ENCODE measurements at regions not wholly inside any gene's neighbourhood (a gene's known extent, or its start where the extent isn't known, plus 50 kb on each side); places are given as distances from the start of the nearest gene placed in this dataset.

DNA sequence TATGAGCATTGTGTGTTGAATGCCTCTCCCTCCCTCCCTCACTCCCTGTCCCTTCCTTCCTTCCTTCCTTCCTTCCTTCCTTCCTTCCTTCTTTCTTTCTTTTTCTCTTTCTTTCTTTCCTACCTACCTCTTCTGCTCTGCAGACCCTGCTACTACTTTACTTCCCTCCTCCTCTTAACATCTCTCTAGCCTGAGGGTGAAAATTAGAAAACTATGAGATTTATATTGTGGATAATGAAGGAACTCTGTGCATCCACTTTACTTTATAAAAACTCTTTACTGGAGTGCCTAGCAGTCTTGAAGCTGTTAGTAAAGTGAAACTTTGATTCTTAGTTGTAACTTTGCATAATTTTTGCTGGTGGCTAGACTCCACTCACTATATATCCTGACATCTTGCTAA, 572.2 kb downstream of the RWDD3 start:
- TF ChIP-seq, protein P1, sequence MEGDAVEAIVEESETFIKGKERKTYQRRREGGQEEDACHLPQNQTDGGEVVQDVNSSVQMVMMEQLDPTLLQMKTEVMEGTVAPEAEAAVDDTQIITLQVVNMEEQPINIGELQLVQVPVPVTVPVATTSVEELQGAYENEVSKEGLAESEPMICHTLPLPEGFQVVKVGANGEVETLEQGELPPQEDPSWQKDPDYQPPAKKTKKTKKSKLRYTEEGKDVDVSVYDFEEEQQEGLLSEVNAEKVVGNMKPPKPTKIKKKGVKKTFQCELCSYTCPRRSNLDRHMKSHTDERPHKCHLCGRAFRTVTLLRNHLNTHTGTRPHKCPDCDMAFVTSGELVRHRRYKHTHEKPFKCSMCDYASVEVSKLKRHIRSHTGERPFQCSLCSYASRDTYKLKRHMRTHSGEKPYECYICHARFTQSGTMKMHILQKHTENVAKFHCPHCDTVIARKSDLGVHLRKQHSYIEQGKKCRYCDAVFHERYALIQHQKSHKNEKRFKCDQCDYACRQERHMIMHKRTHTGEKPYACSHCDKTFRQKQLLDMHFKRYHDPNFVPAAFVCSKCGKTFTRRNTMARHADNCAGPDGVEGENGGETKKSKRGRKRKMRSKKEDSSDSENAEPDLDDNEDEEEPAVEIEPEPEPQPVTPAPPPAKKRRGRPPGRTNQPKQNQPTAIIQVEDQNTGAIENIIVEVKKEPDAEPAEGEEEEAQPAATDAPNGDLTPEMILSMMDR (IDR thresholded peaks at IDR 0.05), result no peak
- no peak for TF ChIP-seq ZFX (IDR thresholded peaks at IDR 0.05; ENCODE audit: borderline replicate concordance)
